ENCODE measurements at regions not wholly inside any gene's neighbourhood (a gene's known extent, or its start where the extent isn't known, plus 50 kb on each side); places are given as distances from the start of the nearest gene placed in this dataset.

GRCh38 chr2:65687614-65688013 lies 255.2 kb upstream of the SPRED2 start:
- TF ChIP-seq CTCF (IDR thresholded peaks at IDR 0.05): no peak
- TF ChIP-seq, protein P1, sequence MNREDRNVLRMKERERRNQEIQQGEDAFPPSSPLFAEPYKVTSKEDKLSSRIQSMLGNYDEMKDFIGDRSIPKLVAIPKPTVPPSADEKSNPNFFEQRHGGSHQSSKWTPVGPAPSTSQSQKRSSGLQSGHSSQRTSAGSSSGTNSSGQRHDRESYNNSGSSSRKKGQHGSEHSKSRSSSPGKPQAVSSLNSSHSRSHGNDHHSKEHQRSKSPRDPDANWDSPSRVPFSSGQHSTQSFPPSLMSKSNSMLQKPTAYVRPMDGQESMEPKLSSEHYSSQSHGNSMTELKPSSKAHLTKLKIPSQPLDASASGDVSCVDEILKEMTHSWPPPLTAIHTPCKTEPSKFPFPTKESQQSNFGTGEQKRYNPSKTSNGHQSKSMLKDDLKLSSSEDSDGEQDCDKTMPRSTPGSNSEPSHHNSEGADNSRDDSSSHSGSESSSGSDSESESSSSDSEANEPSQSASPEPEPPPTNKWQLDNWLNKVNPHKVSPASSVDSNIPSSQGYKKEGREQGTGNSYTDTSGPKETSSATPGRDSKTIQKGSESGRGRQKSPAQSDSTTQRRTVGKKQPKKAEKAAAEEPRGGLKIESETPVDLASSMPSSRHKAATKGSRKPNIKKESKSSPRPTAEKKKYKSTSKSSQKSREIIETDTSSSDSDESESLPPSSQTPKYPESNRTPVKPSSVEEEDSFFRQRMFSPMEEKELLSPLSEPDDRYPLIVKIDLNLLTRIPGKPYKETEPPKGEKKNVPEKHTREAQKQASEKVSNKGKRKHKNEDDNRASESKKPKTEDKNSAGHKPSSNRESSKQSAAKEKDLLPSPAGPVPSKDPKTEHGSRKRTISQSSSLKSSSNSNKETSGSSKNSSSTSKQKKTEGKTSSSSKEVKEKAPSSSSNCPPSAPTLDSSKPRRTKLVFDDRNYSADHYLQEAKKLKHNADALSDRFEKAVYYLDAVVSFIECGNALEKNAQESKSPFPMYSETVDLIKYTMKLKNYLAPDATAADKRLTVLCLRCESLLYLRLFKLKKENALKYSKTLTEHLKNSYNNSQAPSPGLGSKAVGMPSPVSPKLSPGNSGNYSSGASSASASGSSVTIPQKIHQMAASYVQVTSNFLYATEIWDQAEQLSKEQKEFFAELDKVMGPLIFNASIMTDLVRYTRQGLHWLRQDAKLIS (CRISPR knock-in tag; IDR thresholded peaks at IDR 0.05; ENCODE audit: borderline replicate concordance): no peak
- TF ChIP-seq, protein P2, sequence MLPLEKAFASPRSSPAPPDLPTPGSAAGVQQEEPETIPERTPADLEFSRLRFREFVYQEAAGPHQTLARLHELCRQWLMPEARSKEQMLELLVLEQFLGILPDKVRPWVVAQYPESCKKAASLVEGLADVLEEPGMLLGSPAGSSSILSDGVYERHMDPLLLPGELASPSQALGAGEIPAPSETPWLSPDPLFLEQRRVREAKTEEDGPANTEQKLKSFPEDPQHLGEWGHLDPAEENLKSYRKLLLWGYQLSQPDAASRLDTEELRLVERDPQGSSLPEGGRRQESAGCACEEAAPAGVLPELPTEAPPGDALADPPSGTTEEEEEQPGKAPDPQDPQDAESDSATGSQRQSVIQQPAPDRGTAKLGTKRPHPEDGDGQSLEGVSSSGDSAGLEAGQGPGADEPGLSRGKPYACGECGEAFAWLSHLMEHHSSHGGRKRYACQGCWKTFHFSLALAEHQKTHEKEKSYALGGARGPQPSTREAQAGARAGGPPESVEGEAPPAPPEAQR (CRISPR knock-in tag; IDR thresholded peaks at IDR 0.05): no peak
- TF ChIP-seq, protein P3, sequence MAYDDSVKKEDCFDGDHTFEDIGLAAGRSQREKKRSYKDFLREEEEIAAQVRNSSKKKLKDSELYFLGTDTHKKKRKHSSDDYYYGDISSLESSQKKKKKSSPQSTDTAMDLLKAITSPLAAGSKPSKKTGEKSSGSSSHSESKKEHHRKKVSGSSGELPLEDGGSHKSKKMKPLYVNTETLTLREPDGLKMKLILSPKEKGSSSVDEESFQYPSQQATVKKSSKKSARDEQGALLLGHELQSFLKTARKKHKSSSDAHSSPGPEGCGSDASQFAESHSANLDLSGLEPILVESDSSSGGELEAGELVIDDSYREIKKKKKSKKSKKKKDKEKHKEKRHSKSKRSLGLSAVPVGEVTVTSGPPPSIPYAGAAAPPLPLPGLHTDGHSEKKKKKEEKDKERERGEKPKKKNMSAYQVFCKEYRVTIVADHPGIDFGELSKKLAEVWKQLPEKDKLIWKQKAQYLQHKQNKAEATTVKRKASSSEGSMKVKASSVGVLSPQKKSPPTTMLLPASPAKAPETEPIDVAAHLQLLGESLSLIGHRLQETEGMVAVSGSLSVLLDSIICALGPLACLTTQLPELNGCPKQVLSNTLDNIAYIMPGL (CRISPR knock-in tag; IDR thresholded peaks at IDR 0.05): no peak

Measured in WTC11 (cell line).